Fibroblast of lung (primary cell): ENCODE measurements at regions not wholly inside any gene's neighbourhood (a gene's known extent, or its start where the extent isn't known, plus 50 kb on each side); places are given as distances from the start of the nearest gene placed in this dataset.

Experiments
- DNase-seq, 2 donors: peaks; one replicate each; pipeline versions ENCODE4 v3.0.0 to v3.0.0-alpha.2; 2010; ENCODE audit warnings: low read depth in 2 of 2
- H2AFZ ChIP-seq: 2 replicates; pipeline ENCODE4 v1.5.1; 2012; ENCODE audit warnings: low read length, control low read depth, inconsistent platforms
- H3K27ac ChIP-seq: 2 replicates; pipeline ENCODE4 v1.5.1; 2011; ENCODE audit warnings: low read length, control low read depth; ENCODE audit not compliant: insufficient read depth
- H3K27me3 ChIP-seq: 2 replicates; pipeline ENCODE4 v1.5.1; 2011; ENCODE audit warnings: mild to moderate bottlenecking, low read length; ENCODE audit not compliant: control insufficient read depth, insufficient read depth
- H3K36me3 ChIP-seq: 2 replicates; pipeline ENCODE4 v1.5.1; 2011; ENCODE audit warnings: low read length; ENCODE audit not compliant: control insufficient read depth, insufficient read depth
- H3K4me1 ChIP-seq: 2 replicates; pipeline ENCODE4 v1.5.1; 2011; ENCODE audit warnings: low read length; ENCODE audit not compliant: control insufficient read depth, insufficient read depth; ENCODE audit errors: extremely low read depth
- H3K4me2 ChIP-seq: 2 replicates; pipeline ENCODE4 v1.5.1; 2011; ENCODE audit warnings: low read length, control low read depth; ENCODE audit not compliant: insufficient read depth; ENCODE audit errors: extremely low read depth
- H3K4me3 ChIP-seq, 4 experiments: fragments of 200-600 bp in 1 of 4; sonication (generic) in 1 of 4; replicated peaks in 1 of 4; 2 replicates each; pipeline ENCODE4 v1.5.1; 2011 to 2016; ENCODE audit warnings: low read length in 4 of 4, low read depth in 3 of 4, mild to moderate bottlenecking in 3 of 4, control low read depth in 2 of 4, inconsistent platforms in 1 of 4, mixed read lengths in 1 of 4; ENCODE audit not compliant: insufficient read depth in 1 of 4; ENCODE audit errors: control extremely low read depth in 1 of 4
- H3K79me2 ChIP-seq: 2 replicates; pipeline ENCODE4 v1.5.1; 2012; ENCODE audit warnings: mild to moderate bottlenecking, low read length, inconsistent platforms; ENCODE audit not compliant: control insufficient read depth, insufficient read depth
- H3K9ac ChIP-seq: 2 replicates; pipeline ENCODE4 v1.5.1; 2011; ENCODE audit warnings: mild to moderate bottlenecking, low read length, control low read depth; ENCODE audit not compliant: insufficient read depth
- H3K9me3 ChIP-seq: 2 replicates; pipeline ENCODE4 v1.5.1; 2012; ENCODE audit warnings: low read depth, low read length; ENCODE audit not compliant: control insufficient read depth, insufficient read depth
- H4K20me1 ChIP-seq: 2 replicates; pipeline ENCODE4 v1.5.1; 2011; ENCODE audit warnings: low read length; ENCODE audit not compliant: control insufficient read depth, insufficient read depth; ENCODE audit errors: extremely low read depth
- CTCF ChIP-seq, 2 donors: IDR thresholded peaks in 1 of 2; conservative IDR thresholded peaks in 1 of 2; 1 replicate in 1 of 2; 2 replicates in 1 of 2; pipeline ENCODE4 v1.5.1; 2011 to 2012; ENCODE audit warnings: low read length in 2 of 2, control low read depth in 1 of 2, inconsistent platforms in 1 of 2, low read depth in 1 of 2, mild to moderate bottlenecking in 1 of 2
- EZH2 ChIP-seq: IDR thresholded peaks from 2 replicates; pipeline ENCODE4 v1.5.1; 2012; ENCODE audit warnings: low read length, control low read depth, mild to moderate bottlenecking; ENCODE audit errors: missing control alignments

DNA sequence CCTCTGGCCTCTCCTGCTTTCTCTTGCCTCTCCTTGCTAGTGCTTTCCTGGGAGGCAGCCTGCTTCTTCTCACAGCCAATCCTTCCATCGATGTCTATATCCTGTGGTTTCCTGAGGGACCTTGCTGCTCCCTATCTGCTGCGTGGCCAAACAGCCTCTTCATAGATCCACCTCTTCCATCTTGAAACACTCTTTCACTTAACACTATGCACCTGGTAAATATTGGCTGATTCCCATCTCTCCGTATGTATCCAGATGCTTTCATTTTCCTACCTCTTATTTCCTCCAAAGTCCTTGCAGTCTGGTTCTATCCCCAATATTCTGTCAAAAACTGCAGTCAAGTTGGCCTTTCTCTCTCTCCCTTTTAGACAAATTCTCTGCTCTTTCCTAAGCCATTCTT, 205.2 kb upstream of the CFAP20DC start:
- Histone ChIP-seq H3K27me3 (no peaks in the 10 kb centered on the region), H3K4me1 (no peaks in the 10 kb centered on the region), H3K9ac (no peak overlapping the region), H3K79me2 (no peaks in the 10 kb centered on the region), H3K4me3 (no peak overlapping the region), H3K36me3 (no peaks in the 10 kb centered on the region), H3K27ac (no peak overlapping the region), H2AFZ (no peak overlapping the region), H4K20me1 (no peaks in the 10 kb centered on the region), H3K4me2 (no peak overlapping the region), H3K9me3 (no peaks in the 10 kb centered on the region)
- DNase-seq, result no peak
- TF ChIP-seq EZH2 (no peak), CTCF (conservative IDR thresholded peaks at IDR 0.05 in 1 of 2, IDR thresholded peaks at IDR 0.05 in 1 of 2; ENCODE audit: low read depth in 1 of 2, low read length in 2 of 2) (no peak)

GRCh38 chr3:59254433-59254832, 204.6 kb upstream of the CFAP20DC start:
- Histone ChIP-seq H3K9ac (no peak overlapping the region), H3K4me1 (no peaks in the 10 kb centered on the region), H3K27ac (no peak overlapping the region), H3K27me3 (no peaks in the 10 kb centered on the region), H3K79me2 (no peaks in the 10 kb centered on the region), H3K4me2 (no peak overlapping the region), H2AFZ (no peak overlapping the region), H3K36me3 (no peaks in the 10 kb centered on the region), H4K20me1 (no peaks in the 10 kb centered on the region), H3K9me3 (no peaks in the 10 kb centered on the region), H3K4me3 (no peak overlapping the region)
- TF ChIP-seq EZH2 (no peak), CTCF (conservative IDR thresholded peaks at IDR 0.05 in 1 of 2, IDR thresholded peaks at IDR 0.05 in 1 of 2; ENCODE audit: low read depth in 1 of 2, low read length in 2 of 2) (no peak)
- DNase-seq, result no peak

- no peak for DNase-seq
- no peaks in the 10 kb centered on the region for H3K4me1 ChIP-seq
- no peak for TF ChIP-seq CTCF (conservative IDR thresholded peaks at IDR 0.05 in 1 of 2, IDR thresholded peaks at IDR 0.05 in 1 of 2; ENCODE audit: low read depth in 1 of 2, low read length in 2 of 2)
- TF ChIP-seq EZH2, result no peak
- H3K9ac ChIP-seq, result no peak overlapping the region
- H3K9me3 ChIP-seq, result no peaks in the 10 kb centered on the region
- no peaks in the 10 kb centered on the region for H3K36me3 ChIP-seq
- H2AFZ ChIP-seq, result no peak overlapping the region
- H4K20me1 ChIP-seq, result no peaks in the 10 kb centered on the region
- H3K27ac ChIP-seq, result no peak overlapping the region
- no peak overlapping the region for H3K4me2 ChIP-seq
- H3K79me2 ChIP-seq, result no peaks in the 10 kb centered on the region
- no peaks in the 10 kb centered on the region for H3K27me3 ChIP-seq
- H3K4me3 ChIP-seq, result no peak overlapping the region
Measured at GRCh38 chr3:59253523-59253922, 203.7 kb upstream of the CFAP20DC start.
